ENCODE measurements at regions not wholly inside any gene's neighbourhood (a gene's known extent, or its start where the extent isn't known, plus 50 kb on each side); places are given as distances from the start of the nearest gene placed in this dataset.

DNA sequence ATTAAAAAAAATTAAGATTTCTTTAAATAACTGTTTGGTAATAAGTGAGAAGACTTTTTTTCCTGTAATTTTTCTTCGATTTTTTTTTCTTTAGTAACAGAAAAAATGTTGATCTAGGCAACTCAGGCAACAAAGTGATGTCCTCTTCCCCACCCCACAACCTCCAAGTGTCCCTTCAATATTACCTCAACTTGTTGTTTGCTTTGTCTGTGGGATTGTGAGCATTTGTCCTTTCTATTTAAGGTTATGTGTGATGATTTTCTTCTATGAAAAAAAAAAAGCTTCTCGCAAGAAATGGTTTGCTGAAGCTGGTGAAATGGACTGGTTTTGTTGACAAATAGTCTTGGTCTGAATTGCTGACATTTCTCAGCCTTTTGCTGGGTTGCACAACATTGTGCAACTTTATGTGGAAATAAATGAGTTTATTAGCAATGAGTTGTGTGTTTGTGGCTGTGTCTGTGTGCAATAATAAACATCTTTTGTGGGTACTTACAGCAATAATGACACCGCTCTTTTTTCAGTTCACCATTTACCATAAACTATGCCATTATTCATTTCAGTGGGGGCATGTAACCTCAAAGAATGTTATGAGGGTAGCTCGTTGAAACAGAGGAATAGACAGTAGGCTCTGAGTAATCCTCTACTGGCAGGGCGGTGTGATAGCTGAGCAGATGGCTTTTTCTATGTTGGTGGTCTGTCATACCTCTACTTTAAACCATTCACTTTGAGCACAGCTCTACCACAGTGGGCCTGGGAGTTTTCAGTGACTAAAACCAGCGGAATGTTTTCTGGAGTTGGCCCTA, 218.4 kb downstream of the HLX start:
- TF ChIP-seq, protein P1, sequence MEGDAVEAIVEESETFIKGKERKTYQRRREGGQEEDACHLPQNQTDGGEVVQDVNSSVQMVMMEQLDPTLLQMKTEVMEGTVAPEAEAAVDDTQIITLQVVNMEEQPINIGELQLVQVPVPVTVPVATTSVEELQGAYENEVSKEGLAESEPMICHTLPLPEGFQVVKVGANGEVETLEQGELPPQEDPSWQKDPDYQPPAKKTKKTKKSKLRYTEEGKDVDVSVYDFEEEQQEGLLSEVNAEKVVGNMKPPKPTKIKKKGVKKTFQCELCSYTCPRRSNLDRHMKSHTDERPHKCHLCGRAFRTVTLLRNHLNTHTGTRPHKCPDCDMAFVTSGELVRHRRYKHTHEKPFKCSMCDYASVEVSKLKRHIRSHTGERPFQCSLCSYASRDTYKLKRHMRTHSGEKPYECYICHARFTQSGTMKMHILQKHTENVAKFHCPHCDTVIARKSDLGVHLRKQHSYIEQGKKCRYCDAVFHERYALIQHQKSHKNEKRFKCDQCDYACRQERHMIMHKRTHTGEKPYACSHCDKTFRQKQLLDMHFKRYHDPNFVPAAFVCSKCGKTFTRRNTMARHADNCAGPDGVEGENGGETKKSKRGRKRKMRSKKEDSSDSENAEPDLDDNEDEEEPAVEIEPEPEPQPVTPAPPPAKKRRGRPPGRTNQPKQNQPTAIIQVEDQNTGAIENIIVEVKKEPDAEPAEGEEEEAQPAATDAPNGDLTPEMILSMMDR (IDR thresholded peaks at IDR 0.05): no peak
- no peak for TF ChIP-seq ZFX (IDR thresholded peaks at IDR 0.05; ENCODE audit: borderline replicate concordance)
